Smooth muscle cell (in vitro differentiated cells): ENCODE measurements at regions not wholly inside any gene's neighbourhood (a gene's known extent, or its start where the extent isn't known, plus 50 kb on each side); places are given as distances from the start of the nearest gene placed in this dataset.
"Not testable (repeated sequence)": the region's sequence is repeated elsewhere in the genome, so short reads cannot be mapped to it uniquely, and the experiment has no call there.

ENCODE experiments used
- DNase-seq: peaks from one replicate; lab custom pipeline; 2025; ENCODE audit not compliant: unreplicated experiment; lab: John Stamatoyannopoulos, UW
- H2AFZ ChIP-seq: fragments of 200-600 bp; sonication (generic); 2 replicates; pipeline ENCODE4 v1.6.0; 2016; ENCODE audit warnings: antibody characterized with exemption, low read depth, mild to moderate bottlenecking
- H3F3A ChIP-seq: fragments of 200-600 bp; sonication (generic); 2 replicates; pipeline ENCODE4 v1.6.0; 2017; ENCODE audit warnings: antibody characterized with exemption, low read depth
- H3K27ac ChIP-seq: fragments of 200-600 bp; sonication (generic); 2 replicates; pipeline ENCODE4 v1.5.1; 2016; ENCODE audit warnings: low read depth, mild to moderate bottlenecking
- H3K27me3 ChIP-seq: fragments of 200-600 bp; sonication (generic); 2 replicates; pipeline ENCODE4 v1.6.1; 2016; ENCODE audit warnings: low read depth, mild to moderate bottlenecking
- H3K36me3 ChIP-seq: fragments of 200-600 bp; sonication (generic); 2 replicates; pipeline ENCODE4 v1.5.1; 2016; ENCODE audit warnings: low read depth
- H3K4me1 ChIP-seq: fragments of 200-600 bp; sonication (generic); 2 replicates; pipeline ENCODE4 v1.5.1; 2016; ENCODE audit warnings: low read depth
- H3K4me2 ChIP-seq: fragments of 200-600 bp; sonication (generic); 2 replicates; pipeline ENCODE4 v1.6.0; 2016; ENCODE audit warnings: mild to moderate bottlenecking
- H3K4me3 ChIP-seq: fragments of 200-600 bp; sonication (generic); 2 replicates; pipeline ENCODE4 v1.5.1; 2016; ENCODE audit warnings: mild to moderate bottlenecking
- H3K79me2 ChIP-seq: fragments of 200-600 bp; sonication (generic); 2 replicates; pipeline ENCODE4 v1.6.0; 2016; ENCODE audit warnings: low read depth, mild to moderate bottlenecking
- H3K9ac ChIP-seq: fragments of 200-600 bp; sonication (generic); 2 replicates; pipeline ENCODE4 v1.6.0; 2016; ENCODE audit warnings: low read depth
- H3K9me3 ChIP-seq: fragments of 200-600 bp; sonication (generic); replicated peaks from 2 replicates; pipeline ENCODE4 v1.5.1; 2016; ENCODE audit warnings: low read depth
- H4K20me1 ChIP-seq: fragments of 200-600 bp; sonication (generic); 2 replicates; pipeline ENCODE4 v1.6.0; 2016; ENCODE audit warnings: low read depth
- WGBS: methylation state at CpG from one replicate; pipeline ENCODE4 v1.1.7; 2016; ENCODE audit warnings: low lambda C conversion rate; 5-methylcytosine and 5-hydroxymethylcytosine counted together
- TF ChIP-seq, protein P1 (sequence below): fragments of 200-600 bp; sonication (generic); IDR thresholded peaks from 2 replicates; pipeline ENCODE4 v1.5.1; 2017; ENCODE audit warnings: borderline replicate concordance, mild to moderate bottlenecking, antibody characterized with exemption; ENCODE audit not compliant: insufficient read depth, poor library complexity, severe bottlenecking

DNA sequence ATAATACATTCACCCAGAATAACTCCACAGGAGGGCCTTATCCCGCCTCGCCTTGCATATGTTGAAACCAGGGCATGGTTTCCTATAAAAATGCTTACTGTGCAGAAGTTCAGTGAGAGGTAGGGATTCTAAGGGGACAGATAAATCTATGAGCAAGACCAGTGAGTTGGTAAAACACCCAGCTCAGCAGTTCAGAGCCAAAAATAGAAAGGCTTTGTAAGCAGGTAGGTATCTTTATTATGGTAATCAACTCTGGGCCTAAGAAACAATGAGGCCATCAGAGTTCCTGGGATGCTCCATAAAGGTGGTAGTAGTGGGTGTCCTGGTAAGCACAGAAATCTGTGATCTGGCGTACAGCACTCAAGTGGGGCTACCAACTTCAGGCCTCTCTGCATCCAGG is 549.4 kb upstream of the CDH5 start:
- Histone ChIP-seq H3K27me3 (no peaks in the 10 kb centered on the region), H3K36me3 (no peaks in the 10 kb centered on the region), H3K9me3 (no peaks in the 10 kb centered on the region), H3F3A (no peaks in the 10 kb centered on the region), H2AFZ (no peak overlapping the region), H4K20me1 (no peaks in the 10 kb centered on the region), H3K4me3 (no peak overlapping the region), H3K4me2 (no peak overlapping the region), H3K27ac (no peak overlapping the region), H3K4me1 (no peaks in the 10 kb centered on the region), H3K79me2 (no peaks in the 10 kb centered on the region), H3K9ac (no peak overlapping the region)
- DNase-seq = no peak
- WGBS = 89% methylated on average over 3 of the region's 3 CpGs
- TF ChIP-seq, protein P1, sequence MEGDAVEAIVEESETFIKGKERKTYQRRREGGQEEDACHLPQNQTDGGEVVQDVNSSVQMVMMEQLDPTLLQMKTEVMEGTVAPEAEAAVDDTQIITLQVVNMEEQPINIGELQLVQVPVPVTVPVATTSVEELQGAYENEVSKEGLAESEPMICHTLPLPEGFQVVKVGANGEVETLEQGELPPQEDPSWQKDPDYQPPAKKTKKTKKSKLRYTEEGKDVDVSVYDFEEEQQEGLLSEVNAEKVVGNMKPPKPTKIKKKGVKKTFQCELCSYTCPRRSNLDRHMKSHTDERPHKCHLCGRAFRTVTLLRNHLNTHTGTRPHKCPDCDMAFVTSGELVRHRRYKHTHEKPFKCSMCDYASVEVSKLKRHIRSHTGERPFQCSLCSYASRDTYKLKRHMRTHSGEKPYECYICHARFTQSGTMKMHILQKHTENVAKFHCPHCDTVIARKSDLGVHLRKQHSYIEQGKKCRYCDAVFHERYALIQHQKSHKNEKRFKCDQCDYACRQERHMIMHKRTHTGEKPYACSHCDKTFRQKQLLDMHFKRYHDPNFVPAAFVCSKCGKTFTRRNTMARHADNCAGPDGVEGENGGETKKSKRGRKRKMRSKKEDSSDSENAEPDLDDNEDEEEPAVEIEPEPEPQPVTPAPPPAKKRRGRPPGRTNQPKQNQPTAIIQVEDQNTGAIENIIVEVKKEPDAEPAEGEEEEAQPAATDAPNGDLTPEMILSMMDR = no peak

DNA sequence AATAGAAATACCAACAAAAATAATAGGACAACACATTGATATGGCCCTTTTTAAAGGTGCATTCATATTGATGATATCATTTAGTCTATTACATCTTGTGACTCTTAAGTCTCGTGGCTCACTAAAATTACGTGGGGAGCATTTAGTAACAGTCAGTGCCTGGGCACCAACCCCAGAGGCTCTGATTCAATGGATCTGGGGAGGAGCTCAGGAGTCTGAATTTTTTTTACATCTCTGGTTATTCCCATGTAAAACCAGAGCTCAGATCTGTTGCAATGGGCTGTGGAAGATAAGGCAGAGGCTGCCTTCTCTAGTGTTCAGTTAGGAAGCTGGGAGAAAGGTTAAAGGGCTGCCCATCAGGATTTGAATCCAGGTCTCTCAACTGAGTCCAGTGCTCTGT is 549.9 kb upstream of the CDH5 start:
- DNase-seq = no peak
- no peak overlapping the region for H2AFZ ChIP-seq
- 89% methylated on average over 2 of the region's 2 CpGs for WGBS

DNA sequence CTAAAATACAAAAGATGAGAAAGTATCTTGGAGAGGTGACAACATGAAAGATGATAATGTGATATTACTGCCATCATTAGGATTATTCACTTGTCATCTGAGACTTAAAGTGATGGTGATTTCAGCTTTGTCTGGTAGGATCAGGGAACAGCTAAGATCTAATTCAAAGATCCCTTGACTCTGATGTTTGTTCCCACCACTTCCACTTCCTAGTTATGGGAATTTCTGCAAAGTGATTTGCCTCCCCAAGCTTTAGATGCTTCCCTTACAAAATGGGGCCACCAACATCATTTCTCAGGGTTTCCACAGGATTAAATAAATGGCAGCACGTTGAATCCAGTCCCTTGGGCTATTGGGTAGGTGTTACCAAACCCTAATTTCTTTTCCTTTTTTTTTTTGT is 550.8 kb upstream of the CDH5 start:
- Histone ChIP-seq H3K36me3 (no peaks in the 10 kb centered on the region), H3K79me2 (no peaks in the 10 kb centered on the region), H3K27me3 (no peaks in the 10 kb centered on the region), H3K4me3 (no peak overlapping the region), H3K4me1 (no peaks in the 10 kb centered on the region), H4K20me1 (no peaks in the 10 kb centered on the region), H3K27ac (no peak overlapping the region), H2AFZ (no peak overlapping the region), H3K9me3 (no peaks in the 10 kb centered on the region), H3F3A (no peaks in the 10 kb centered on the region), H3K4me2 (no peak overlapping the region), H3K9ac (no peak overlapping the region)
- WGBS = 91% methylated on average over 1 of the region's 1 CpG
- TF ChIP-seq, protein P1 = no peak
- no peak for DNase-seq

More for the DNA sequence above, 549.9 kb upstream of the CDH5 start:
- TF ChIP-seq, protein P1 = no peak
- Histone ChIP-seq H3K9ac (no peak overlapping the region), H3K9me3 (no peaks in the 10 kb centered on the region), H4K20me1 (no peaks in the 10 kb centered on the region), H3K36me3 (no peaks in the 10 kb centered on the region), H3K79me2 (no peaks in the 10 kb centered on the region), H3K27ac (no peak overlapping the region), H3F3A (no peaks in the 10 kb centered on the region), H3K4me2 (no peak overlapping the region), H3K27me3 (no peaks in the 10 kb centered on the region), H3K4me1 (no peaks in the 10 kb centered on the region), H3K4me3 (no peak overlapping the region)

DNA sequence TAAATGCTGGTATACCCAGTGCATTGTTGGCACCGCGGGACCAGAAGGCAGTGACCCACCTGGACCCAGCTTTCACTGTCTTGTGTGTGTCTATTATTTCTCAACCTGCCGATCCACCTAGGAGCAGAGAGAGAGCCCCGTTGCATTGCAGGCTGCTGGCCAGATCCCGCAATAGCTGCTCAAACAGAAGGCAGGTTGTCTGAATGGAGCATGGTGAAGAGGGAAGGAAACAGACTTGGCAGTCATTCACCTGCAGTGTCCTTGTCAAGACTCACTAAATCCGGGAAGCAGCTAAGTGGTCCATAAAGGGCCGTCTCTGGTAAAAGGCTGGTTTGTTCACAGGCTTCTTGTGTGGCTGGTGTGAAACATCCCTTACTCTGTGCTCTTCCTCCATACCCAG is 552.6 kb upstream of the CDH5 start:
- not testable (repeated sequence) for H2AFZ ChIP-seq, H3K9me3 ChIP-seq, H3K4me3 ChIP-seq, H3K79me2 ChIP-seq, H3K27me3 ChIP-seq, H3K4me2 ChIP-seq, H3K36me3 ChIP-seq, H4K20me1 ChIP-seq, H3F3A ChIP-seq, H3K4me1 ChIP-seq, H3K9ac ChIP-seq, DNase-seq
- peak overlapping the region; percentile 17 for H3K27ac ChIP-seq
- WGBS = 82% methylated on average over 7 of the region's 7 CpGs
